Endothelial cell of umbilical vein (primary cell): ENCODE measurements at regions not wholly inside any gene's neighbourhood (a gene's known extent, or its start where the extent isn't known, plus 50 kb on each side); places are given as distances from the start of the nearest gene placed in this dataset.

ENCODE experiments used
- EZH2 ChIP-seq: IDR thresholded peaks from 2 replicates; pipeline ENCODE4 v1.6.1; 2012; ENCODE audit warnings: borderline replicate concordance, low read depth, mild to moderate bottlenecking, moderate library complexity, low read length, inconsistent platforms; ENCODE audit not compliant: severe bottlenecking
- JUN ChIP-seq: IDR thresholded peaks from 2 replicates; pipeline ENCODE4 v1.6.1; 2011; ENCODE audit warnings: borderline replicate concordance, low read depth; ENCODE audit not compliant: insufficient read length, insufficient read depth
- MYC ChIP-seq: IDR thresholded peaks from one replicate; pipeline ENCODE4 v1.6.1; 2011; ENCODE audit warnings: mild to moderate bottlenecking, low read depth, low read length
- POLR2A ChIP-seq: IDR thresholded peaks from 2 replicates; pipeline ENCODE4 v1.6.1; 2012; ENCODE audit warnings: low read depth, mild to moderate bottlenecking, control low read depth, low read length
- POLR2AphosphoS5 ChIP-seq: IDR thresholded peaks from 2 replicates; pipeline ENCODE4 v1.6.1; 2012; ENCODE audit warnings: low read depth, mild to moderate bottlenecking, control low read depth, low read length, moderate library complexity; ENCODE audit not compliant: insufficient read depth
- TF ChIP-seq, protein P1 (sequence below), 2 donors: IDR thresholded peaks; 1 replicate in 1 of 2; 2 replicates in 1 of 2; pipeline ENCODE4 v1.5.1; 2011; ENCODE audit warnings: low read length in 2 of 2, mild to moderate bottlenecking in 2 of 2, moderate library complexity in 2 of 2, control low read depth in 1 of 2, inconsistent platforms in 1 of 2, low read depth in 1 of 2; ENCODE audit not compliant: insufficient read depth in 1 of 2; ENCODE audit errors: extremely low read depth in 1 of 2
- TF ChIP-seq, protein P2 (sequence below): IDR thresholded peaks from 2 replicates; pipeline ENCODE4 v1.6.1; 2011; ENCODE audit not compliant: insufficient read depth, insufficient read length

DNA sequence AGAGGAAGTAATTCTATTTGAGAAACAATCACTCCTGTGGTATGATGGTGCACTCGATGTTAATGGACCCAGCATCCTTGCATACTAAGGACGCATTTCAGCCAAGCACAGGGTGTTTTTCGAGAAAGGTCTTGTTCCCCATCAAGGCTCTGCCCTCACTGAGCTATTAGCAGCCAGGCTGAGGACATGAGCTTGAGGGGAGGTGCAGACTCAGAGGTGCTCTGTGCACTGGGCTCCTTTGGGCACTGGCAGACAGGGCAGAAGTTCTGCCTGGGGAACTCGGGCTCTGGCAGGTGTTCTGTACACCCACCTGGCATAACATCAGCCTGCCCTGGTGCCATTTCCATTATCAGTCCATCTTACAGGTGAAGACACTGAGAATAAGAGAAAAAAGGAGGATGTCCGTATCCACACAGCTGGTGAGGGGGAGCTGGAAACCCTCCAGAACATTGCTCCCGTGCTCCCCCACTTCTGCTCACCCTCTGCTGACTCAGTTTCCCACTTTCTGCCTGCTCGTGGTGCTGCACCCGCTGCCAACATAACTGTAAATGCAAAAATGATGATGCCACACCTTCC, 92.7 kb upstream of the RET start:
- TF ChIP-seq POLR2A (no peak), EZH2 (no peak), POLR2AphosphoS5 (no peak), JUN (no peak), MYC (no peak)
- TF ChIP-seq, protein P1, sequence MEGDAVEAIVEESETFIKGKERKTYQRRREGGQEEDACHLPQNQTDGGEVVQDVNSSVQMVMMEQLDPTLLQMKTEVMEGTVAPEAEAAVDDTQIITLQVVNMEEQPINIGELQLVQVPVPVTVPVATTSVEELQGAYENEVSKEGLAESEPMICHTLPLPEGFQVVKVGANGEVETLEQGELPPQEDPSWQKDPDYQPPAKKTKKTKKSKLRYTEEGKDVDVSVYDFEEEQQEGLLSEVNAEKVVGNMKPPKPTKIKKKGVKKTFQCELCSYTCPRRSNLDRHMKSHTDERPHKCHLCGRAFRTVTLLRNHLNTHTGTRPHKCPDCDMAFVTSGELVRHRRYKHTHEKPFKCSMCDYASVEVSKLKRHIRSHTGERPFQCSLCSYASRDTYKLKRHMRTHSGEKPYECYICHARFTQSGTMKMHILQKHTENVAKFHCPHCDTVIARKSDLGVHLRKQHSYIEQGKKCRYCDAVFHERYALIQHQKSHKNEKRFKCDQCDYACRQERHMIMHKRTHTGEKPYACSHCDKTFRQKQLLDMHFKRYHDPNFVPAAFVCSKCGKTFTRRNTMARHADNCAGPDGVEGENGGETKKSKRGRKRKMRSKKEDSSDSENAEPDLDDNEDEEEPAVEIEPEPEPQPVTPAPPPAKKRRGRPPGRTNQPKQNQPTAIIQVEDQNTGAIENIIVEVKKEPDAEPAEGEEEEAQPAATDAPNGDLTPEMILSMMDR (IDR thresholded peaks at IDR 0.05; ENCODE audit: extremely low read depth in 1 of 2, insufficient read depth in 1 of 2, low read depth in 1 of 2, low read length in 2 of 2), result no peak
- TF ChIP-seq, protein P2, sequence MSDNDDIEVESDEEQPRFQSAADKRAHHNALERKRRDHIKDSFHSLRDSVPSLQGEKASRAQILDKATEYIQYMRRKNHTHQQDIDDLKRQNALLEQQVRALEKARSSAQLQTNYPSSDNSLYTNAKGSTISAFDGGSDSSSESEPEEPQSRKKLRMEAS, result no peak
